ENCODE measurements at regions not wholly inside any gene's neighbourhood (a gene's known extent, or its start where the extent isn't known, plus 50 kb on each side); places are given as distances from the start of the nearest gene placed in this dataset.
"Not testable (repeated sequence)": the region's sequence is repeated elsewhere in the genome, so short reads cannot be mapped to it uniquely, and the experiment has no call there.

GRCh38 chr3:36077320-36077719 is 303.0 kb upstream of the STAC start:
- DNase-seq (ENCODE audit: low read depth in 3 of 3) = no peak

- DNase-seq (ENCODE audit: low read depth in 3 of 3) = not testable (repeated sequence)
Observed at GRCh38 chr3:36082958-36083357, 297.3 kb upstream of the STAC start.

- DNase-seq (ENCODE audit: low read depth in 3 of 3) = no peak
Observed at GRCh38 chr3:36095238-36095637, 285.1 kb upstream of the STAC start.

GRCh38 chr3:36097209-36097608 is 283.1 kb upstream of the STAC start:
- DNase-seq (ENCODE audit: low read depth in 3 of 3) = no peak

GRCh38 chr3:36114353-36114752 is 266.0 kb upstream of the STAC start:
- DNase-seq (ENCODE audit: low read depth in 3 of 3) = no peak

GRCh38 chr3:36124118-36124796 is 256.0 kb upstream of the STAC start:
- no peak for DNase-seq (ENCODE audit: low read depth in 3 of 3)

GRCh38 chr3:36132214-36132613 is 248.1 kb upstream of the STAC start:
- DNase-seq (ENCODE audit: low read depth in 3 of 3) = no peak

- DNase-seq (ENCODE audit: low read depth in 3 of 3) = no peak
Observed at GRCh38 chr3:36135863-36136262, 244.4 kb upstream of the STAC start.

GRCh38 chr3:36142746-36143145 is 237.6 kb upstream of the STAC start:
- DNase-seq (ENCODE audit: low read depth in 3 of 3) = no peak

- no peak for DNase-seq (ENCODE audit: low read depth in 3 of 3)
Observed at GRCh38 chr3:36146404-36146803, 233.9 kb upstream of the STAC start.

GRCh38 chr3:36147934-36148558 is 232.3 kb upstream of the STAC start:
- no peak for DNase-seq (ENCODE audit: low read depth in 3 of 3)

- DNase-seq (ENCODE audit: low read depth in 3 of 3) = no peak
Observed at GRCh38 chr3:36149447-36149865, 230.8 kb upstream of the STAC start.

GRCh38 chr3:36155515-36155914 is 224.8 kb upstream of the STAC start:
- DNase-seq (ENCODE audit: low read depth in 3 of 3) = no peak

- no peak for DNase-seq (ENCODE audit: low read depth in 3 of 3)
Observed at GRCh38 chr3:36164400-36164799, 215.9 kb upstream of the STAC start.

GRCh38 chr3:36165509-36166290 is 214.6 kb upstream of the STAC start:
- no peak for DNase-seq (ENCODE audit: low read depth in 3 of 3)

- no peak for DNase-seq (ENCODE audit: low read depth in 3 of 3)
Observed at GRCh38 chr3:36166477-36166876, 213.8 kb upstream of the STAC start.

- DNase-seq (ENCODE audit: low read depth in 3 of 3) = no peak
Observed at GRCh38 chr3:36172699-36173098, 207.6 kb upstream of the STAC start.

GRCh38 chr3:36175113-36175812 is 205.0 kb upstream of the STAC start:
- DNase-seq (ENCODE audit: low read depth in 3 of 3) = no peak

GRCh38 chr3:36175916-36176461 is 204.3 kb upstream of the STAC start:
- DNase-seq (ENCODE audit: low read depth in 3 of 3) = no peak

GRCh38 chr3:36178018-36178417 is 202.3 kb upstream of the STAC start:
- DNase-seq (ENCODE audit: low read depth in 3 of 3) = no peak

- DNase-seq (ENCODE audit: low read depth in 3 of 3) = no peak
Observed at GRCh38 chr3:36182024-36182423, 198.3 kb upstream of the STAC start.

GRCh38 chr3:36187197-36187596 is 193.1 kb upstream of the STAC start:
- DNase-seq (ENCODE audit: low read depth in 3 of 3) = not testable (repeated sequence)

All from stimulated activated CD4-positive, alpha-beta T cell treated with anti-CD3 and anti-CD28 coated beads, TNF-alpha, amount 100 ng/mL, for 48 hours (primary cell).